Frontal cortex (tissue), 3 donors: ENCODE measurements at regions not wholly inside any gene's neighbourhood (a gene's known extent, or its start where the extent isn't known, plus 50 kb on each side); places are given as distances from the start of the nearest gene placed in this dataset.

Source experiments
- DNase-seq, 2 donors: peaks; one replicate each; pipeline ENCODE4 v3.0.0; 2012; ENCODE audit warnings: low spot score in 2 of 2
- FAIRE-seq: peaks from 2 replicates; lab custom pipeline; 2012; peaks lifted over from hg19 to GRCh38; lab: Jason Lieb, UNC
- donor health status: control.
- donor health status: control.
- donor health status: control.

DNA sequence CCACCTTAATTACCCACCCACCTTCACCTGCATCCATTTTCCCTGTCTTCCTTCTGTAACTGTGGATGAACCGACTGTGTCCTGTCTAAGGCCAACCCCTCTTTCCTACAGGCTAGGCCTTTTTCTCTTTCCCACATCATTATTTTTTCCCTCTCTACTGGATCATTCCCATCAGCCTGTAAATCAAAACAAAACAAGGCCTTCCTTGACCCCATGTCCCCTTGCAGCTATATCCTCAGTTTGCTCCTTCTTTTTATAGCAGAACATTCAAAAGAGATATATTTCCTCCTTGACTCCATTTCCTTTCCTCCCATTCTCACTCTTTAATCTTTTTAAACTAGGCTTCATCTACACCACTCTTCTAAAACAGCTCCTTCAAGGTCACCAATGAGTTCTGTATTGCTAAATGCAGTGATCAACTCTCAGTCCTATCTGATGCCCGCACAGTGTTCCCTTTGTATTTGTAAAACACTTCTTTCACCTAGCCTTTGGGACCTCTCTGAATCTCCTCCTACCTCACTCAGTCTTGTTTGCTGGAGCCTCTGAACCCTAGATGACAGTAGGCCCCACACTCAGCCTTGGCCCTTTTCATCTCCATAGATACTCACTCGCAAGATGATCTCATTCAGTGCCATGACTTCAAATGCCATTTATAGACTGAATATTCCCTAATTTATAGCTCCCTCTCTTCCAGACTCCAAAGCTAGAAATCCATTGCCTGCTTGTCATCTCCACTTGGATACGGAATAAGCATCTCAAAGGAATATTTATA, 55.7 kb downstream of the CXCR4 start:
- DNase-seq (no peak), FAIRE-seq (no peak)

DNA sequence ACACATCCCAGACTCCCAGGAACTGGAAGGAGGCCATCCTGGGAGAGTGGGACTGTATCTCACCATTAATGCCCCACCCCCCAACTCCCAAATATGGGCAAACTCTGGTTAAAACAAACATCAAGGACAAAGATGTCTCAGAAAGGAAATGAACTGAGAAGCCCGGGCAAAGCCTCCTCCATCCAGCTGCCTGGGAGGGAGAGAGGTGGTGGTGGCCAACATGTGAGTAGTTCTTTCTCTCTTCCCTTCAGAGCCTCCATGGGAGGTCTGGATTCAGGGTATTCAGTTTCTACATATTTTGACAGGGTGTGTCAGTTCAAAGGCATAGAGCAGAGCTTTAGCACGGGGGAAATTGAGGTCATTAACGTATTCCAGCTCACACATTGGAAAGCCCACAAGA, 57.5 kb downstream of the CXCR4 start:
- no peak for FAIRE-seq
- DNase-seq = no peak

DNA sequence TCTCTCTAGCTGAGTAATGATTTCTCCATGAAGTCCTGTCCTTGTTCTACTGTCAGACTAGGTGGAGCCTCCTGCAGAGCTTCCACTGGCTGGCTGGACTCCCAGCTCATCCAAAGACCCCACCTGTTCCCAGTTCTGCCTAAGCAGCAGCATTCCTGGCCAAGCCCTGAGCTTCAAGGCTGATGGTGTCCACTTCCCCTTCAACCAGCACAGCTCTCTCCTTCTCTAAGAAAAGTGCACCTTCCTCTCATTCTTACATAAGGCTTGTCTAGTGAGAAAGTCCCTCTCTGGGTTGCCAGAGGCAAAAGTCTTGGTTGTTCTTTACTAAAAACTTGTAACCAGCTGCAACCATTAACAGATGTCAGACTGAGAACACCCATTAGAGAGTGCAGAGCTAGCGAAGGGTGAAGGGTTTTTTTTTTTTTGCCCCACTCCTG, 58.9 kb downstream of the CXCR4 start:
- DNase-seq = no peak
- FAIRE-seq = no peak

- no peak for FAIRE-seq
Measured at GRCh38 chr2:136058262-136058661, 59.7 kb downstream of the CXCR4 start.

DNA sequence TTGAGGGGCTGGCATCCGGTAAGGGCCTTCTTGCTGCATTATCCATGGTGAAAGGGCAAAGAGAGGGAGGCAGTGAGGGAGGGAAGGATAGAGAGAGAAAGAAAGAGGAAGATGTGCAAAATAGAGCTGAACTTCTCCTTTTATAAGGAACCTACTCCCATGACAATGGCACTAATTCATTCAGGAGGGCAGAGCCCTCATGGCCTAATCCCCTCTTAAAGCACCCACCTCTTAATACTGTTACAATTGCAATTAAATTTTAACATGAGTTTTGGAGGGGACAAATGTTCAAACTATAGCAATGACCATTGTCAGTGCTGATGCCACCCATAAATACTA, 60.2 kb downstream of the CXCR4 start:
- no peak for DNase-seq
- no peak for FAIRE-seq

More at GRCh38 chr2:136058262-136058661, 59.7 kb downstream of the CXCR4 start:
- DNase-seq = no peak

- DNase-seq (no peak), FAIRE-seq (no peak)
Measured at GRCh38 chr2:136057023-136057801, 60.7 kb downstream of the CXCR4 start.

DNA sequence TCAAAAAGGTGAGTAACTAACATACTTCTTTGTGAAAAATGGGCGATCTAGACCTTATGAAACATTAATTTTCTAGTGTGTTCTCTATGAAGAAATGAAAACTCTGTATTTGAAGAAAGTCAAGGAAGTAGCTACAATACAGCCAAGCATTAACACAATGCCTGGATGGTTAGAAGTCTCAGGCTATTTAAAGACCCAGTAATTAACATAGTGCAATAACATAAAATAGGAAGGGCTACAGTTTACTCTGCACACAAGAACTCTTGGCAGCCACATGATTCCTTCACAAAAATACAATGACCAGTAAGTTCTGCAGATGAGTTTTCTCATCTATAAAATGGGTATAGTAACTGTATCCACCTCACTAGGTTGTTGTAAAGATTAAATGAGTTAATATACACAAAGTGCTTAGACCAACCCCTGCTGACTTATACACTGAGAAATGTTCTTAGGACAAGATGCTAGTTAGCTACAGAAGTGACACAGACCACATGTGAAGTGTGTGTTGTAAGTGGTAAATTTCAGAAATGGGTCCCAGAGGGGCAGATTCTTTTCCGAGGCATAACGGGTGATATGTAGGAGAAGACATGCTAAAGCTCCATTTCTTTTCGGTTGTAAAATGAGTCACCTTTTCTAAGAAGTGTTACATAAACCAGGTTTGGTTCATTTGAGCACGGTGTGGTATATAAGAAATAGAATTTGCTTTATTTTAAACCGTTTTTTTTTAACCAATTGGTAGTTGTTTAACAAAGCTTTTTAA, 61.8 kb downstream of the CXCR4 start:
- DNase-seq (no peak), FAIRE-seq (no peak)

DNA sequence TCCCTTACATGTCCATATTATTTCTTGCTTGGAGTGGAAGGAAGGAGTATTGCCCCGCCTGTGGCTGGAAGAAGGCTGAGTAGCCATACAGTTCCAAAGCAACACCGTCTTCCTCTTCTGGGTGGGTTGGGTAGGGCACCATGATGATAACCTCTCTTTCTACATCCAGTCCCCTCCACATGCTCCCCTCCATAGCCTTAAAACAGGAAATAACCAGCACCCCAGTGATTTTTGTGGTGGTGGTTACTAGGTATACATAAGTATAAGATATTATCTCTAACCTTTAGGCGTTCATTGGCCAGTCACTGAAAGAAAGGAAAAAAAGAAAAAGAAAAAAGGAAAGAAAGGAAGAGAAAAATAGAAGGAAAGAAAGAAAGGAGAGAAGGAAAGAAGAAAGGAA, 63.1 kb downstream of the CXCR4 start:
- no peak for DNase-seq
- no peak for FAIRE-seq

DNA sequence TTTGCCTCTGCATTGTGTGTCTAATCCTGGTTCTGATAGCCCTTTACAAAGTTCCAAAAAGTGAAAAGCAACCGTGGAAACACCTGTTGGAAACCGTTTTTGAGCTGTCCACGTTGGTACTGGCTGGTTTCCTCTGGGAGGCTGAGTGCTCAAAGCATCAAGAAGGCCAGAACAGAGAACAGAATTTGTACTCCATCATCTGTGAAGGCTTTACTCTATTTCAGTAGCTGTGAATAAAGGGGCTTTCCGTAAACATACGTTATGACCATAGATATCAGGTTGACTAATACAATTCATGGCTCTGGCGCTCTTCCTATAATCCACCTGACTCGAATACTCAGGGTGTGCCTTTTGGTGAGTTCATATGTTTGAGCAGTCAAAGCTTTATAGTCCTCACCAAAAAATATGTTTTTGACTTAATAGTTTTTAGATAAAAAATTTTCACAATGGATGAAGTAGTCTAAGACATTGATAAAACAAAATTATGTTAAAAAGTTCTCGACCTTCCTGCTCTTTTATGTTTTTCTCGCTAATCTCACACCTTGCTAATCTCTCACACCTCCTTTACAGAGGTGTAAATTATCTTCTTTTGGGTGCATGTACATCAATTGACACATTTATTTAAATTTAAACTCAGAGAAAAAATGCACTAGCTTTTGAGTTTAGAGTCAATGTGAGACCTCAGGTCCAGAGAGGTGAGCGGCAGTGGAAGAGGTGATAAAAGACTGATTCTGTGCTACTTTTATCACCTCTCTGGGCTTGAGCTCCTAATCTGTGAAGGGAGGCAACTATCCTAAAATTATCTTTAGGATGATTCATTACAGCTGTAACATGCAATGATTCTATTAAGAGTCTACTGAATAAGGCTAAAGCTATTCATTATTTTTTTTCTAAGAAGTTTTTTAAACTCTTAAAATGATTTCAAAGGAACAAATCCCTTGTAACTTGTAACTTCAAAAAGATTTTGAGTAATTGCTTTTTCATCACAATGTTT, 65.3 kb downstream of the CXCR4 start:
- DNase-seq = no peak
- FAIRE-seq = no peak

DNA sequence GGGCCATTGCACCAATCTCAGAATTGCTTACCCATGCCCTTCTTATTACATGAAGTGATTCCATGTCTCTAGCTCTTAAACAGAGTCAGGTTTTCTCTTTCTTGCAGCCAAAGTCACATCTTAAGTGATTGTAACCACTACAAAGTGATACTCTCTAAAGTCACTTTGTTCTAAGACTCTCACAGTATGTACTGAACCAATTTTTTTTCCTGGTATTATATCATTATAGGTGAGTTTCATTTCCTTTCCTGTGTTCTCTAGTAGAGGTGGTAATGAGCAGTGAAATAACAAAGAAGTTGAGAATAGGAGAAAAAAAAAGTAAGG, 66.3 kb upstream of the DARS1 start:
- DNase-seq (no peak), FAIRE-seq (no peak)

- no peak for FAIRE-seq
- DNase-seq = no peak
Measured at GRCh38 chr2:136051001-136051724, 65.7 kb upstream of the DARS1 start.

DNA sequence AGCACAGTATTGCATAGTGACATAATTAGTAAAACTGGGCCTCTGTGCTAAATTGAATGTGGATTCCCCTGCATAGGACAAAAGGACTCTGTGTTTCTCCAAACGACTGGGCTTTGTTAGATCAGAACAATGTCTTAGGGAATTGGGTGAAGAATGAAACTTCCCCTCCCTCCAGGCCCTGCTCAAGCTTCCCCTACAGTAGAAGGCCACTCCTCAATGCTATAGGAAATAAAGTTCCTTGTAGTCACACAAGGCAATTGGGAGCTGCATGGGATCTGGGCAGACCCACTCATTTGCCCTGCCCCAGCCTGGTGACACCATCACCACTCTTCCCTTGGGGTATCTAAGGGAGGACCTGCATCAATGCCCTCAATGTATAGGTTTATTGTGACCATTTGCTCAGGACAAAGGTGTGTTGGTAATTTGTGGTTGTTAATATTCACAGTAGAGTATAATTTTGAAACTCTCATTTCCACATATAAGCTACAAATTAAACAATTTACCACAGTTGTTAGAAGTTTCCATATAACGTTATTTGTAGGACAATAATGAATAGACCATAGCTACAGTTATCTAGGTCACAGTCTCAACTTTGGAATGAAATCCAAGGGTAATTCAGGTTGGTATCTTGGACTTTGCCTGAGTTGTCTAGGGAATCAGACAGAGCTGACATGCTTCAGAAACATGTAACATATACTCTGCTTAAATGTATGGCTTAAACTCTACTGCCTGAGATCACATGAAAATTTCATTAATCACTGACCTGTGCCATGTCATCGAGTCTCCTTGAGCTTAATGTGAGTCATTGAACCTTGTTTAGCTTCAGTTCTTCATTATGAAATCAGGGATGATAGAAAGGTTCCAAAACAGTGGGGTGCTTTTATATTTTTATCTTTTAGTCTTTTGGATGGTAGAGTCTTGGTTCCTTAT, 64.8 kb upstream of the DARS1 start:
- peak; percentile 59 for FAIRE-seq

GRCh38 chr2:136049011-136049742, 63.8 kb upstream of the DARS1 start:
- DNase-seq = no peak
- FAIRE-seq = no peak

More for the DNA sequence above, 64.8 kb upstream of the DARS1 start:
- DNase-seq = no peak

DNA sequence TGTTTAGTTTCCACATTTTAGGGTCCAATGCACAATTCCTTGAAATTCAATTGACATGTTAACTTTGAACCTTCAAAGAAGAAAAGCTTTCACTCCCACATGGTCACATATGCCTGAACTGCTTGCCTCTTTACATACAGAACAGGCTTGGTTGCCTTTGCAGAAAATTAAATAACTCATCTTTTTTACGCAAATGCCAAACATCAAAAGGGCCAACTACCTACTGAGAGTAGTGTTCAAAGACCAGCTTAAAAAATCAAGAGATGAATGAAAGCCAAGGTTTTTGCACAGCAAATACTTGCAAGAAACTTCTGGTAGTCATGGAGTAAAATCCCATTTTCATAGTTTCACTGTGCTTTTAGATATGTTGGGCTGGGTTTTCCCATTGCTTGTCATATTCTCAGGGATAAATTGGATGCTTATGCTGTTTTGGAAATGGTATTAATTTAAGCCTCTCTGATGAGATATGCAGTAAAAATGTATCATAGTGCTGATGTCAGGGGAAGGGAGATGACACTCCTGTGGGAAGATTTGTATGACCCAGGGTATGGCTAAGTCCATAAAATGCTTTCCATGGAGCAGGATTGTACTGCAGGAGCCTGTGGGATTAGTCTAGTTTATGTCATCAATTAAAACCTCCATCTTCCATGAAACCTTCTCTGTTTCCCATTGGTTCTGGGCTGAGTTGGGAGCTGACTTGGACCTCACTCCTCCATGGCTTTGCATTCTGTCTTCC, 60.6 kb upstream of the DARS1 start:
- DNase-seq (no peak), FAIRE-seq (no peak)

- FAIRE-seq = no peak
- DNase-seq = no peak
Measured at GRCh38 chr2:136045344-136045743, 59.9 kb upstream of the DARS1 start.
